ENCODE measurements at regions not wholly inside any gene's neighbourhood (a gene's known extent, or its start where the extent isn't known, plus 50 kb on each side); places are given as distances from the start of the nearest gene placed in this dataset.
"Not testable (repeated sequence)": the region's sequence is repeated elsewhere in the genome, so short reads cannot be mapped to it uniquely, and the experiment has no call there.

DNA sequence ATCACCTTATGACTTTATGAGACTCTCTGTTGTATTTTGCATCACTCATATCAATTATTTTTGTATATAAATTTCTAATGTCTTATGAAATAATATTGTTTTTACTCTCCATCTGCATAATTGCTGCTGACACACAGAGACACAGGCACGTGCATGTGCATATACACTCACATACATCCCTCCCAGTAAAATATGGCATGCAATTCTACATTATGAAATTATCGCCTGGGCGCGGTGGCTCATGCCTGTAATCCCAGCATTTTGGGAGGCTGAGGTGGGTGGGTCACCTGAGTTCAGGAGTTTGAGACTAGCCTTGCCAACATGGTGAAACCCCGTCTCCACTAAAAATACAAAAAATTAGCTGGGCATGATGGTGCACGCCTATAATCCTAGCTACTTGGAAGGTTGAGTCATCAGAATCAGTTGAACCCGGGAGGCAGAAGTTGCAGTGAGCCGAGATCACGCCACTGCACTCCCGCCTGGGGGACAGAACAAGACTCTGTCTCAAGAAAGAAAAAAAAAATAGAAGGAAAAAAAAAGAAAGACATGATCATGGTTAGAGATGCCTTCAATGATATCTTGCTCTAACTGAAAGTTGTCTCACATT is 96.7 kb upstream of the LUZP2 start:
- H3K9me3 ChIP-seq (ENCODE audit: insufficient read depth, low read depth, low read length): no peaks in the 10 kb centered on the region
- H3K4me1 ChIP-seq (ENCODE audit: insufficient read depth, low read length): no peaks in the 10 kb centered on the region
- no peaks in the 10 kb centered on the region for H3K36me3 ChIP-seq (ENCODE audit: insufficient read depth, low read depth, low read length)
- H3K9ac ChIP-seq (ENCODE audit: low read depth, low read length): no peak overlapping the region
- H3K27me3 ChIP-seq (ENCODE audit: insufficient read depth, low read length): no peaks in the 10 kb centered on the region
- H3K27ac ChIP-seq (ENCODE audit: low read length): no peak overlapping the region
- no peak overlapping the region for H3K4me3 ChIP-seq (ENCODE audit: low read length)

DNA sequence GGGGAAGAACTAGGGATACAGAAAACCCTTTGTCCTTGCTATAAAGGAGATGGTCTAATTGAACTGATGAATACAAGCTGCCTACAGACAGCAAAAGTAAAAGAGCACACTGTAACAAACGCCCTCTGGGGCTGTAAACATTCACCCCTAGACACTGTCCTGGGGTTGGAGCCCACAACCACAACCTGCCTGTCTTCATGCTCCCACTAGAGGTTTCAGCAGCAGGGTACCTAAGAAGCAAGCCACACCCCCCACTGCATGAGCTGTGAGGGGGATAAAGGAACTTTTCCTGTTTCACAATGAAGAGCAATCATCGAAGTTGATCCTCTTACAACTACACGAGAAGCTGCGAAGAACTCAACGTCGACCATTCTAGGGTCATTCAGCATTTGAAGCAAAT is 90.5 kb upstream of the LUZP2 start:
- Histone ChIP-seq H3K27me3 (ENCODE audit: insufficient read depth, low read length) (no peaks in the 10 kb centered on the region), H3K9ac (ENCODE audit: low read depth, low read length) (no peak overlapping the region), H3K4me3 (ENCODE audit: low read length) (no peak overlapping the region), H3K27ac (ENCODE audit: low read length) (no peak overlapping the region), H3K9me3 (ENCODE audit: insufficient read depth, low read depth, low read length) (no peaks in the 10 kb centered on the region), H3K36me3 (ENCODE audit: insufficient read depth, low read depth, low read length) (no peaks in the 10 kb centered on the region), H3K4me1 (ENCODE audit: insufficient read depth, low read length) (no peaks in the 10 kb centered on the region)

DNA sequence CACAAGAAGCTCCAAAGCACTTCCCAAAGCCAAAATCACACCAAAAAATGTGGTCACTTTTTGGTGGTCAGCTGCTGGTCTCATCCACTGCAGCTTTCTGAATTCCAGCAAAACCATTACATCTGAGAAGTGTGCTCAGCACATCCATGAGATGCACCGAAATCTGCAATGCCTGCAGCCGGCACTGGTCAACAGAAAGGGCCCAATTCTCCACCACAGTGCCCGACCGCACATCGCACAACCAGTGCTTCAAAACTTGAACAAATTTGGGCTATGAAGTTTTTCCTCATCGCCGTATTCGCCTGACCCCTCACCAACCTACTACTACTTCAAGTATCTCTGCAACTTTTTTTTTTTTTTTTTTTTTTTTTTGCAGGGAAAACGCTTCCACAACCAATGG is 89.9 kb upstream of the LUZP2 start:
- H3K4me3 ChIP-seq (ENCODE audit: low read length): no peak overlapping the region
- H3K4me1 ChIP-seq (ENCODE audit: insufficient read depth, low read length): no peaks in the 10 kb centered on the region
- no peak overlapping the region for H3K9ac ChIP-seq (ENCODE audit: low read depth, low read length)
- H3K27ac ChIP-seq (ENCODE audit: low read length): no peak overlapping the region
- H3K36me3 ChIP-seq (ENCODE audit: insufficient read depth, low read depth, low read length): no peaks in the 10 kb centered on the region
- no peaks in the 10 kb centered on the region for H3K27me3 ChIP-seq (ENCODE audit: insufficient read depth, low read length)
- no peaks in the 10 kb centered on the region for H3K9me3 ChIP-seq (ENCODE audit: insufficient read depth, low read depth, low read length)

DNA sequence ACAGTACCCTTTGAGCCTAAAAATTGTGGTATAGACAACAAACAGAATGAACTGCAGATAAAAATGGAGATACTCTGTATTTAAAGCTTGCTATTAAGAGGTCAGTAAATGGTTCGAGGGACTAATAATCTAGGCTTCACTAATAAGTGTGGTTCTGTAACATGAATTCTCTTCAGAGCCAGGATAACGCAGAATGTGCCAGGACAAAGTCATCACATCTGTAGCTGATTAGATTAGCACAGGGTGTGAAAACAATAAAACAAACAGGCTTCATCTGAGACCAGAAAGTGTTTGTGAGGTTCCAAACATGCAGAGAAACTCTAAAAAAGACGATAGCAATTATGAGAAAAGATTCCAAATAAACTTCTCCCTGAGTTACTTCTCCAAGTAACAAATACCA is 89.1 kb upstream of the LUZP2 start:
- no peak overlapping the region for H3K9ac ChIP-seq (ENCODE audit: low read depth, low read length)
- H3K27ac ChIP-seq (ENCODE audit: low read length): no peak overlapping the region
- no peak overlapping the region for H3K4me3 ChIP-seq (ENCODE audit: low read length)
- no peaks in the 10 kb centered on the region for H3K27me3 ChIP-seq (ENCODE audit: insufficient read depth, low read length)
- H3K9me3 ChIP-seq (ENCODE audit: insufficient read depth, low read depth, low read length): no peaks in the 10 kb centered on the region
- H3K4me1 ChIP-seq (ENCODE audit: insufficient read depth, low read length): no peaks in the 10 kb centered on the region
- H3K36me3 ChIP-seq (ENCODE audit: insufficient read depth, low read depth, low read length): no peaks in the 10 kb centered on the region

DNA sequence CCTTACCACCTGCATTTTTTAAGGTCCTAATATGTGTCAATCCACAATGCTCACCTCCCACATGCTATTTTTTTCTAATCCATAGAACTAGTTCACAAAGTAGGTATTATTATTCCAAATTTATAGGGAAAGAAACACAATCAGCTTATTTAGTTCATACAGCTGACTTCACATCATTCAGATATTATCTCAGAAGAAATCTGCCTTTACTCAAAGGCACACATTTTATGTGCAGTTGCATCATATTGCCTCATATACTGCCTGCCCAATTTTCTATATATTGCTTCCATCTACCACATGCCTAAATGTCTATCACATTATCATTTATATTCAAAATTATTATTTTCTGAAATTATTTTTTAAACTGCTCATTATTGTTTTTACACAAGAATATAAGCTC is 88.7 kb upstream of the LUZP2 start:
- Histone ChIP-seq H3K36me3 (ENCODE audit: insufficient read depth, low read depth, low read length) (no peaks in the 10 kb centered on the region), H3K9me3 (ENCODE audit: insufficient read depth, low read depth, low read length) (no peaks in the 10 kb centered on the region), H3K4me1 (ENCODE audit: insufficient read depth, low read length) (no peaks in the 10 kb centered on the region), H3K9ac (ENCODE audit: low read depth, low read length) (no peak overlapping the region), H3K27ac (ENCODE audit: low read length) (no peak overlapping the region), H3K27me3 (ENCODE audit: insufficient read depth, low read length) (no peaks in the 10 kb centered on the region), H3K4me3 (ENCODE audit: low read length) (no peak overlapping the region)

DNA sequence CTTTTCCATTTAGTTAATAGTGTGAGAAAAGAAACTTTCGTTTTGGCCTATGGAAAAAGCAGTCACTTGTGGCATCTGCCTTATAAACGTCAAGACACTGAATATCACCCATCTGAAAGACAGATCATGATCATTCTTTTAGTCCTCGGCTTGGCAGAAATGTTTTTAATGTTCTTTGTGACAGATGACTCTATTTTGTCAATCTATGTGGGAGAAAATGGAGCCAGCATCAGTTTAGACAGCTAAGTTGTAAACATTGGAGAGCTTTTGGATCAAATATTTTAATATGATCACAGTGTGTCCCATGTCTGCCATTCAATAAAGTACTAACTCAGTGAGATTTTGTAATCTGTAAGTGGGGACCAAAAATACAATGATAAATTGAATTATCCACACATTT is 85.1 kb upstream of the LUZP2 start:
- Histone ChIP-seq H3K36me3 (ENCODE audit: insufficient read depth, low read depth, low read length) (no peaks in the 10 kb centered on the region), H3K27me3 (ENCODE audit: insufficient read depth, low read length) (no peaks in the 10 kb centered on the region), H3K9ac (ENCODE audit: low read depth, low read length) (no peak overlapping the region), H3K27ac (ENCODE audit: low read length) (no peak overlapping the region), H3K4me1 (ENCODE audit: insufficient read depth, low read length) (no peaks in the 10 kb centered on the region), H3K4me3 (ENCODE audit: low read length) (no peak overlapping the region), H3K9me3 (ENCODE audit: insufficient read depth, low read depth, low read length) (no peaks in the 10 kb centered on the region)

DNA sequence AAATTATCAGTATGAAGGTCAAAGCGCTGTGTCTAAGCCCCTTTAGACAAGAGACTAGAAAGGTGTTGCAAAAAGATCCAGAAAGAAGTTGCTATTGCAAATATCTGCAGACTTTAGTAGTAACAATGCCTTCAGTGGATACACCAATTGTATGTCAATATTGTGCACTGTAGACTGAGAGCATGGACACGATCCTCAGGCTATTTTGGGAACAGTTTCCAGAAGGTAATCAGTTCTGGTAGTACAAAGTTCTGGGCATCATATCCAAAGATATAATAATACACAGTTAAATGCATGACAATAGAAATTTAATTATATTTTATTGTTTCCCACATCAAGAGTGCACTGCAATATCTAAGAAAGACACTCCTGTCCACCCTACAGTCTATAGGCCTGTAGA is 84.1 kb upstream of the LUZP2 start:
- Histone ChIP-seq H3K27ac (ENCODE audit: low read length) (no peak overlapping the region), H3K4me1 (ENCODE audit: insufficient read depth, low read length) (no peaks in the 10 kb centered on the region), H3K9ac (ENCODE audit: low read depth, low read length) (no peak overlapping the region), H3K36me3 (ENCODE audit: insufficient read depth, low read depth, low read length) (no peaks in the 10 kb centered on the region), H3K27me3 (ENCODE audit: insufficient read depth, low read length) (no peaks in the 10 kb centered on the region), H3K4me3 (ENCODE audit: low read length) (no peak overlapping the region), H3K9me3 (ENCODE audit: insufficient read depth, low read depth, low read length) (no peaks in the 10 kb centered on the region)

DNA sequence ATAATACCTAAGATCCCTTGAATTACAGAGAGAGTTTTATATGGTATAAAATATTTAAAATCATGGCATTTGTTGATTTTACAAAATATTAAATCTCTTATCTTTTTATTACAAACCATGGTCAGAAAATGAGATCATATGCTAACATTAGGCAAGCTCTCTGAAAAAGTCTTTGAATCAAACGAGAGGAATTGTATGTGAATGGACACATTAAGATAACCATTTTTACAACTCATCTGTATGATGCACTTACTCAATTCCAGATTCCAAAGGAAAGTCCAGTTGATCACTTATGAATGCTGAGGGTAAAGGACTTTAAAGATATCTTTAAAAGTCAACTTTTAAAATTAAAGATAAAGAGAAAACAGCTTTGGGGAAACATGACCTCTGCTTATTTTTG is 83.5 kb upstream of the LUZP2 start:
- Histone ChIP-seq H3K27me3 (ENCODE audit: insufficient read depth, low read length) (no peaks in the 10 kb centered on the region), H3K36me3 (ENCODE audit: insufficient read depth, low read depth, low read length) (no peaks in the 10 kb centered on the region)

DNA sequence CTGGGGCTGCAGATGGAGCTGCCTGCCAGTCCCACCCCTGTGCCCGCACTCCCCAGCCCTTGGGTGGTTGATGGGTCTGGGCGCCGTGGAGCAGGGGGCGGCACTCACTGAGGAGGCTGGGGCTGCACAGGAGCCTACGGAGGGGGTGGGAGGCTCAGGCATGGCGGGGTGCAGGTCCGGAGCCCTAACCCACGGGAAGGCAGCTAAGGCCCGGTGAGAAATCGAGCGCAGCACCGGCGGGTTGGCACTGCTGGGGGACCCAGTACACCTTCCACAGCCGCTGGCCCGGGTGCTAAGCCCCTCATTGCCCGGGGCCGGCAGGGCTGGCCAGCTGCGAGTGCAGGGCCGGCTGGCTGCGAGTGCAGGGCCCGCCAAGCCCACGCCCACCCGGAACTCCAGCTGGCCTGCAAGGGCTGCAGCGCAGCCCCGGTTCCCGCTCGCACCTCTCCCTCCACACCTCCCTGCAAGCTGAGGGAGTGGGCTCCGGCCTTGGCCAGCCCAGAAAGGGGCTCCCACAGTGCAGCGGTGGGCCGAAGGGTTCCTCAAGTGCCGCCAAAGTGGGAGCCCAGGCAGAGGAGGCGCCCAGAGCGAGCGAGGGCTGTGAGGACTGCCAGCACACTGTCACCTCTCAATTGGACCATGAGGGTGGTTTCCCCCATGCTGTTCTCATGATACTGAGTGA is 80.8 kb upstream of the LUZP2 start:
- H3K9me3 ChIP-seq (ENCODE audit: insufficient read depth, low read depth, low read length); H3K4me1 ChIP-seq (ENCODE audit: insufficient read depth, low read length); H3K36me3 ChIP-seq (ENCODE audit: insufficient read depth, low read depth, low read length); H3K27ac ChIP-seq (ENCODE audit: low read length); H3K9ac ChIP-seq (ENCODE audit: low read depth, low read length); H3K4me3 ChIP-seq (ENCODE audit: low read length); H3K27me3 ChIP-seq (ENCODE audit: insufficient read depth, low read length): not testable (repeated sequence)

More for the DNA sequence above, 83.5 kb upstream of the LUZP2 start:
- Histone ChIP-seq H3K27ac (ENCODE audit: low read length) (no peak overlapping the region), H3K9ac (ENCODE audit: low read depth, low read length) (no peak overlapping the region), H3K9me3 (ENCODE audit: insufficient read depth, low read depth, low read length) (no peaks in the 10 kb centered on the region), H3K4me1 (ENCODE audit: insufficient read depth, low read length) (no peaks in the 10 kb centered on the region), H3K4me3 (ENCODE audit: low read length) (no peak overlapping the region)

DNA sequence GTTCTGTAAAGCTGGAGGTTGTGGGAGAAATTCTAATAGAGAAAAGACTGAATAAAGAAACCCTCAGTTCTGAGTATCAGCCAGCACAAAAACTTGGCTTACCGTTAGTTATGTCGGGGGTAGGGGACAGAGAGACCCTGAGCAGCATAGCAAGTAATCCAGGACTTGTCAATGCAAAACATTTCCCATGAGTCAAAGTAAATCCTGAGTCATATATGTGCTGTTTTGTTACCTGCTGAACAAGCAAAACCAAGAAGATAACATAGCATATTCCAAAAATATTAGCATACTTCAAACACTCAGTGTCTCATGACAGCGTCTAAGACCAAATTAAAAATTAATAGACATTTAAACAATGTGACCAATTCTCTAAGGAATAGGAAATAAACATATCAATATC is 75.1 kb upstream of the LUZP2 start:
- H3K4me3 ChIP-seq (ENCODE audit: low read length): no peak overlapping the region
- no peak overlapping the region for H3K9ac ChIP-seq (ENCODE audit: low read depth, low read length)
- 0 out of 2 replicates have a peak, but pooled peaks cover 3% of the 10 kb centered on the region for H3K4me1 ChIP-seq (ENCODE audit: insufficient read depth, low read length)
- H3K36me3 ChIP-seq (ENCODE audit: insufficient read depth, low read depth, low read length): no peaks in the 10 kb centered on the region
- H3K27ac ChIP-seq (ENCODE audit: low read length): no peak overlapping the region
- no peaks in the 10 kb centered on the region for H3K9me3 ChIP-seq (ENCODE audit: insufficient read depth, low read depth, low read length)
- H3K27me3 ChIP-seq (ENCODE audit: insufficient read depth, low read length): no peaks in the 10 kb centered on the region

DNA sequence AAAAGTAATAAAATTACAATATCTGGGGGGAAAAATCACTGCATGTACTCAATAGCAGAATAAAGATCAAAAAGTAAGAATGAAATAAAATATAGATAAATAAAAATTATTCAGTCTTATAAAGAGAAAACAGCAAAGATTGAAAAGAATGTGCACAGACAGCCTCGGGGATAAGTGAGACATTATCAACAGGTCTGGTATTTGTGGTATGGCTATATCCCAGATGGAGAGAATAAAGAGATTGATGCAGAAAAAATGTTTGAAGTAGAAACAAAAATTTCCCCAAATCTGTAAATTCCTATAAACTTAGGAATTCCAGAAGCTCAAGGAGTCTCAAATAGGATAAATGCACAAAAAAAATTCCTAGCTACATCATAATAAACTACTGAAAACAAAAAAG is 74.5 kb upstream of the LUZP2 start:
- Histone ChIP-seq H3K27ac (ENCODE audit: low read length) (no peak overlapping the region), H3K27me3 (ENCODE audit: insufficient read depth, low read length) (no peaks in the 10 kb centered on the region), H3K4me1 (ENCODE audit: insufficient read depth, low read length) (0 out of 2 replicates have a peak, but pooled peaks cover 3% of the 10 kb centered on the region), H3K9me3 (ENCODE audit: insufficient read depth, low read depth, low read length) (no peaks in the 10 kb centered on the region), H3K9ac (ENCODE audit: low read depth, low read length) (no peak overlapping the region), H3K4me3 (ENCODE audit: low read length) (no peak overlapping the region), H3K36me3 (ENCODE audit: insufficient read depth, low read depth, low read length) (no peaks in the 10 kb centered on the region)

DNA sequence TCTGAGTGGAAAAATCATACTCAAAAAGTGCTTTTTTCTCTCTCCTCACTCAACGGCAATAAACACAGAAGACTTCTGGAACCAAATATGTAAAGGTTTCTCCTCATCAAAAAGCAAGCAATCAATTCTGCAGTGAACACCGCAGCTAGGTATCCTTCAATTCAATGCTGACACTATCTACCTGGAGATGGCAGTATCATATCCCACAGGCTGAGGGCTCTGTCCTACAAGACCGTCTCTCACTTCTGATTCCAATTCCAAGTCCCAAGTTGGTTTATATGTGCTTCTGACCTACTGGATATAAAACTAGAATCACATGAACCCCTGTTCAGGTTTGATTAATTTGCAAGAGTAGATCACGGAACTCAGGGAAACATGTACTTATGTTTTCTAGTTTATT is 59.7 kb upstream of the LUZP2 start:
- H3K4me3 ChIP-seq (ENCODE audit: low read length): no peak overlapping the region
- H3K9ac ChIP-seq (ENCODE audit: low read depth, low read length): no peak overlapping the region
- H3K27me3 ChIP-seq (ENCODE audit: insufficient read depth, low read length): no peaks in the 10 kb centered on the region
- no peaks in the 10 kb centered on the region for H3K9me3 ChIP-seq (ENCODE audit: insufficient read depth, low read depth, low read length)
- H3K27ac ChIP-seq (ENCODE audit: low read length): no peak overlapping the region
- no peaks in the 10 kb centered on the region for H3K36me3 ChIP-seq (ENCODE audit: insufficient read depth, low read depth, low read length)
- no peaks in the 10 kb centered on the region for H3K4me1 ChIP-seq (ENCODE audit: insufficient read depth, low read length)
